Activated CD4-positive, alpha-beta T cell treated with anti-CD3 and anti-CD28 coated beads for 36 hours (primary cell): ENCODE measurements at regions not wholly inside any gene's neighbourhood (a gene's known extent, or its start where the extent isn't known, plus 50 kb on each side); places are given as distances from the start of the nearest gene placed in this dataset.

ENCODE experiments used
- ATAC-seq: fragments of 200-7000 bp; cut with Tn5 transposase; one replicate; pipeline ENCODE4 v1.10.0; 2021; ENCODE audit warnings: mild to moderate bottlenecking, moderate library complexity
- CTCF ChIA-PET: fragments of 350-600 bp; sonication (Branson Sonifier 250); formaldehyde crosslinking; loops from one replicate; lab custom pipeline; 2021; ENCODE audit warnings: antibody characterized with exemption; lab: Charles Lee
- POLR2A ChIA-PET: fragments of 350-600 bp; sonication (Branson Sonifier 250); formaldehyde crosslinking; loops from one replicate; lab custom pipeline; 2021; ENCODE audit warnings: antibody characterized with exemption, inconsistent platforms; lab: Charles Lee
- DNase-seq: peaks from one replicate; pipeline ENCODE4 v3.0.0-alpha.2; 2020
- H3K27ac Mint-ChIP-seq: one replicate; pipeline ENCODE4 v1.8.0; 2021; ENCODE audit warnings: mixed read lengths
- H3K27me3 Mint-ChIP-seq: one replicate; pipeline ENCODE4 v1.8.0; 2021; ENCODE audit warnings: mixed read lengths
- H3K36me3 Mint-ChIP-seq: one replicate; pipeline ENCODE4 v1.8.0; 2021; ENCODE audit warnings: low read depth, mixed read lengths
- H3K4me1 Mint-ChIP-seq: one replicate; pipeline ENCODE4 v1.8.0; 2021; ENCODE audit warnings: mixed read lengths
- H3K4me3 Mint-ChIP-seq: one replicate; pipeline ENCODE4 v1.8.0; 2021; ENCODE audit warnings: mild to moderate bottlenecking, moderate library complexity, mixed read lengths
- H3K9me3 Mint-ChIP-seq: one replicate; pipeline ENCODE4 v1.8.0; 2021; ENCODE audit warnings: low read depth, mixed read lengths
- intact Hi-C, 2 experiments: fragments of 100-400 bp; cut with DNase I in 1 of 2; cut with micrococcal nuclease in 1 of 2; formaldehyde crosslinking; loops; one replicate each; pipeline versions ENCODE4 v1.14.2 to v1.15.1; 2022 to 2024; cut with DNase I, micrococcal nuclease

DNA sequence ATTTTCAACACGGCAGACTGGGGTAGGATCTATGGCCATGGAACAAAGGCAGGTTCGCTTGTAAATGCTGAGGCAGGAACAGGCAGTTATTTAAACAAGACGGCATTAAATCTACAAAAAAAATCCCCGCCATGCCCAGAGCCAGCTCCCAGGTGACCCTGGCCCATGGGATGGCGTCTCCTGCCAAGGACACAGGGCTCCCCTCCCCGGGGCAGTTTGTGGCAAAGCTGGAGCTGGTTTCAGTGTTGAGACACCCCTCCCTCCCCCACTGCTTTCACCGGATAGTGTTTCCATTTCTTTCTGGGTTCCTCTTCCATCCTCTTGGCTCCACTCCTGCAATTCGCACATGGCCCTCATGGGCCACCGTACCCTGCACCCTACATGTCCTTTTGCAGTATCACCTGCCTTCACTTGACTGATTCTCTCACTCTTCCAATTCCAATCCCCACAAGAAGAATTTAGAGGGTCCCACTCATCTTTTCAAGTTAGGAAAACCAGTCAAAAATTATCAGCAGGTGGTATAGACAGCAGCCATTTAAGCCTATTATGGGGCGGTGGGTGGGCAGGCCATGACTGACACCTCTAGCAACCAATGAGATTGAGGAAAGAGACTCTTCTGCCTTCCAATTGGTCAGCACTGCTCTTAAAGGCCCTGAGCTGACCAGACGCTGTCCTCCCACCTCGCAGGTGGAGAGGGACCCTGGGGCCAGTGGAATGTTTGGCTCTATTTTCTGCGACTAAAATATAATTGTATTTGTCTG is 52.0 kb downstream of the OLIG1 start:
- no peaks in the 10 kb centered on the region for H3K36me3 Mint-ChIP-seq
- peak; percentile 13 for DNase-seq
- ChIA-PET CTCF (no interaction called here), POLR2A (no interaction called here)
- no peak overlapping the region for H3K4me3 Mint-ChIP-seq
- H3K27ac Mint-ChIP-seq = no peak overlapping the region
- intact Hi-C loops = loop anchor here (10.0 kb wide), 2 partner anchors 97 to 287 kb away; partner anchors contain the start of gene OLIG2 (in 2 of the 2)
- no peak for ATAC-seq
- H3K9me3 Mint-ChIP-seq = no peaks in the 10 kb centered on the region
- no peaks in the 10 kb centered on the region for H3K27me3 Mint-ChIP-seq
- H3K4me1 Mint-ChIP-seq = peaks cover 9% of the 10 kb centered on the region

DNA sequence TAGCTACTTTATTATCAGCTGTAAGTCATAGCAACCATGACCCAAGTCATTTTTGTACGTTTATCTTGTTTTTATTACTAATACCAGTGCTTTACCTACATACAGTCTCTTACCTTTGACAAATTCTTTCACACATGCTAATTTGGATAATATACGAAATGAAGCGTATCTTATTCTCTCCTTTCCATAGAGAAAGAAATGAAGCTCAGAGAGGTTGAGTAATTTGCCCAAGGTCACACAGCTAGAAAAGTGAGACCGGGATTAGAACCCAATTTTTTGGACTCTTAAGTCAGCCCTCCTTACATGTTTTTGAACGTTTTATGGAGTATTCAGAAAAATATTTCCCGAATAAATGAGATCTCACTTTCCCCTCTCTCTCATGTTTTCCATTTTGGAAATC is 52.6 kb downstream of the OLIG1 start:
- Mint-ChIP-seq H3K9me3 (no peaks in the 10 kb centered on the region), H3K4me1 (peaks cover 9% of the 10 kb centered on the region), H3K27me3 (no peaks in the 10 kb centered on the region), H3K27ac (no peak overlapping the region), H3K4me3 (no peak overlapping the region), H3K36me3 (no peaks in the 10 kb centered on the region)
- no peak for DNase-seq
- intact Hi-C loops = loop anchor here (10.0 kb wide), 2 partner anchors 98 to 288 kb away; partner anchors contain the start of gene OLIG2 (in 2 of the 2)
- CTCF ChIA-PET = no interaction called here
- no peak for ATAC-seq
- POLR2A ChIA-PET = no interaction called here

DNA sequence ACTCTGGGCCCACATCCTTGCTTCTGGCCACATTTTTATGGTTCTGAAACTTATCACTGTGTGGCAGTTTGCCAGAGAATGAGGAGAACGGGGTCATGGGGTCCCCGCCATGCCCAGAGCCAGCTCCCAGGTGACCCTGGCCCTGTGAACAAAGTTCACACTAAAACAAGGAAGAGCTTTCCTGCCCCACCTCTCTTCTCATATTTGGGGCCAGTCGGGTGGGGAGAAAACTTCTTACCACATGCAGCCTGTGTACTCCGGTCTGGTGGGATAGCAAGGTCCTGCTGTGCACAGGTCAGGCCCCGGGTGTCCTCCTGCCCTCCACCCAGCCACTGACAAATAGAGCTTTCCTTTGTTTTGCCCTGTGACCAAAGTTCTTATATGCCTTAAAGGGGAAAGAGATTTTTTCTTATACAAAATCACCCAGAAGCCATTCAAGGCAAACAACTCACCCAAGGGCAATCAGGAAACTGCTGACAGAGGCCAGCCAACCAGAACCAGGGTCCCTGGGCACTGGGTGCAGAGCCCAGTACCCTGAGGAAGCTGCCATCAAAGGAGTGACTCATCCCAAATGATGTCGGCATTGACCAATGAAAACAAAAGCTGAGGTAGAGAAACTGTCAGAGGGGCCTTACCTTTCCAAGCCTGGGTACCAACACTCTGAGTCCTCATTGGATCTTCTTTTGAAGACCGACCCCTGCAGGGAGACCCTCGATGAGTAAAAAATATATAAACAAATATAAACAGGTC is 53.6 kb downstream of the OLIG1 start:
- H3K4me3 Mint-ChIP-seq = no peak overlapping the region
- ChIA-PET CTCF (interaction anchor here (0.6 to 0.9 kb wide), 3 partner anchors 8 to 296 kb away, joined by 3 read pairs; no protein-coding TSS in a partner anchor), POLR2A (no interaction called here)
- no peaks in the 10 kb centered on the region for H3K9me3 Mint-ChIP-seq
- peaks cover 7% of the 10 kb centered on the region for H3K4me1 Mint-ChIP-seq
- no peaks in the 10 kb centered on the region for H3K36me3 Mint-ChIP-seq
- DNase-seq = no peak
- ATAC-seq = peak; percentile 55
- no peak overlapping the region for H3K27ac Mint-ChIP-seq
- intact Hi-C loops = loop anchor here (10.0 kb wide), 2 partner anchors 99 to 289 kb away; partner anchors contain the start of gene OLIG2 (in 2 of the 2)
- H3K27me3 Mint-ChIP-seq = peaks cover 4% of the 10 kb centered on the region

DNA sequence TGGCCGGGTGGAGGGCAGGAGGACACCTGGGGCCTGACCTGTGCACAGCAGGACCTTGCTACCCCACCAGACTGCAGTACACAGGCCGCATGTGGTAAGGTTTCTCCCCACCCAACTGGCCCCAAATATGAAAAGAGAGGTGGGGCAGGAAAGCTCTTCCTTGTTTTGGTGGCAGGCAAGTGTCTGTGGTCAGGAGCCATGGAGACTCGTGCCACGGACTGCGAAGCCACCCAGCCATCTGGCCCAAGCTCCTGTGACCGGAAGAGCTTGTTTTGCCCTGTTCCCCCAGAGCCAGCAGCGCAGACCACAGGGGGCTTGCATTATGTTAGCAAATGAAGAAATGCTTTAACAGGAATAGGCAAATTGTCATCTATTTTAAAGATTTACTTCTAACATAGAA is 54.9 kb downstream of the OLIG1 start:
- H3K36me3 Mint-ChIP-seq = no peaks in the 10 kb centered on the region
- ChIA-PET CTCF (interaction anchor here (1.0 to 1.5 kb wide), 2 partner anchors 9 to 20 kb away, joined by 3 to 5 read pairs; no protein-coding TSS in a partner anchor), POLR2A (interaction anchor here (0.6 kb wide), 1 partner anchor 272 kb away, joined by 3 read pairs; no protein-coding TSS in a partner anchor)
- intact Hi-C loops = loop anchor here (5.0 to 10.0 kb wide), 5 partner anchors 100 to 322 kb away; partner anchors contain the start of gene OLIG2 (in 2 of the 2)
- peaks cover 8% of the 10 kb centered on the region for H3K27me3 Mint-ChIP-seq
- ATAC-seq (no peak), DNase-seq (no peak)
- peaks cover 7% of the 10 kb centered on the region for H3K4me1 Mint-ChIP-seq
- no peaks in the 10 kb centered on the region for H3K9me3 Mint-ChIP-seq
- no peak overlapping the region for H3K4me3 Mint-ChIP-seq
- H3K27ac Mint-ChIP-seq = no peak overlapping the region

DNA sequence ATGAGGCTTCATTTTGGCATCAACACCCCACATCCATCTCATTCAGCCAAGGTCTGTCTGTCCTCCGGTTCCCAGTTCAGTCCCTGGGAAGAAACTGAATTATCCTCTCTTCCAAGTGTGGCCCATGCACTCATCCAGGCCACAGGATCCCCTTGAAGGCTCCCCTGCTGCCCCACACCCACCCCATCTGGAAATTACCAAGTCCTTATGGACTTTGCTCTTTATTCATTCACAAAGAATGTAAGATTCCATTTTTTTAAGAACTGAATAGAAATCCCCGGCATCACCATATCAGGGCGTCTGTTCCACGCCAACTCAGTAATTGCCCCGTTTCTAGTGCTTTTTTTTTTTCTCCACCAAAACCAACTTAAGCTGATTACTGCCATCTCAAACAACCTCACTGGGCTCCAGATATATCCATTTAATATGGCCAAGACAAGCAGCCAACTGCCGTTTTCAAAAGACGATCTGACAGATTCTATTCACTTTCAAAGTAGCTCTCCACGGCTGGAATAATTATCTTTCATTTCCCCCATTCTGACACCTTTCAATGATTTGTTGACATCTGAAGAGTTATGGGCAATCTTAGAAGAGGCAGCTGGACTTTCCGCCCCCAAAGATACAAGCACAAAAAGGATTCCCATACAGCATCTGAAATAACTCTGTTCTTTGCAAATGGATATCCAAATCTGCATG is 55.9 kb downstream of the OLIG1 start:
- peaks cover 8% of the 10 kb centered on the region for H3K27me3 Mint-ChIP-seq
- no peak for DNase-seq
- ChIA-PET POLR2A (no interaction called here), CTCF (interaction anchor here (0.6 to 2.0 kb wide), 7 partner anchors 10 to 132 kb away, joined by 3 to 11 read pairs (median 3); no protein-coding TSS in a partner anchor)
- no peak overlapping the region for H3K4me3 Mint-ChIP-seq
- intact Hi-C loops = loop anchor here (2.0 to 10.0 kb wide), 6 partner anchors 71 to 321 kb away; partner anchors contain the start of gene OLIG2 (in 2 of the 2)
- H3K4me1 Mint-ChIP-seq = peaks cover 7% of the 10 kb centered on the region
- ATAC-seq = no peak
- no peak overlapping the region for H3K27ac Mint-ChIP-seq
- H3K36me3 Mint-ChIP-seq = no peaks in the 10 kb centered on the region
- H3K9me3 Mint-ChIP-seq = no peaks in the 10 kb centered on the region

DNA sequence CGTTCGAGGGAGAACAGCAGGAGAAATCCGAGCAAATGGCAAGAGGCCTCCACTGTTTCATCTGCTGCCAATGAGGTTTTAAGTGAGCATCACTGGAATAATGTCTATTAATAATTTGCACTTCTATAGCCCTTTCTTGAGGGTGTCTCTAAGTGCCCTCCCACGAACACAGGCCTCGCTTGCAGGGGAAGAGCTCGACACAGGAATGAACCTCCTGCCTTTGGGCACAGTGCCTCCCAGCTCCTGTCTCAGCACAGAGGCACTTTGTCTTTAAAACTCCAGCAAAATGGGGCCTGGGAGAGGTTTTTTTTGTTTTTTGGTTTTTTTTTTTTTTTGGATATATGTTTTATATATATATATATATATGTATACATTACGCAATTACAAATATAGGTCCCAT is 56.6 kb downstream of the OLIG1 start:
- CTCF ChIA-PET = interaction anchor here (0.6 to 2.4 kb wide), 14 partner anchors 10 to 517 kb away, joined by 3 to 16 read pairs (median 4); no protein-coding TSS in a partner anchor
- no peak for DNase-seq
- intact Hi-C loops = loop anchor here (2.0 to 10.0 kb wide), 6 partner anchors 70 to 321 kb away; partner anchors contain the start of gene OLIG2 (in 2 of the 2)
- Mint-ChIP-seq H3K4me3 (no peak overlapping the region), H3K9me3 (no peaks in the 10 kb centered on the region), H3K27me3 (peaks cover 8% of the 10 kb centered on the region), H3K4me1 (peaks cover 7% of the 10 kb centered on the region), H3K36me3 (no peaks in the 10 kb centered on the region), H3K27ac (no peak overlapping the region)
- POLR2A ChIA-PET = no interaction called here
- ATAC-seq = no peak

DNA sequence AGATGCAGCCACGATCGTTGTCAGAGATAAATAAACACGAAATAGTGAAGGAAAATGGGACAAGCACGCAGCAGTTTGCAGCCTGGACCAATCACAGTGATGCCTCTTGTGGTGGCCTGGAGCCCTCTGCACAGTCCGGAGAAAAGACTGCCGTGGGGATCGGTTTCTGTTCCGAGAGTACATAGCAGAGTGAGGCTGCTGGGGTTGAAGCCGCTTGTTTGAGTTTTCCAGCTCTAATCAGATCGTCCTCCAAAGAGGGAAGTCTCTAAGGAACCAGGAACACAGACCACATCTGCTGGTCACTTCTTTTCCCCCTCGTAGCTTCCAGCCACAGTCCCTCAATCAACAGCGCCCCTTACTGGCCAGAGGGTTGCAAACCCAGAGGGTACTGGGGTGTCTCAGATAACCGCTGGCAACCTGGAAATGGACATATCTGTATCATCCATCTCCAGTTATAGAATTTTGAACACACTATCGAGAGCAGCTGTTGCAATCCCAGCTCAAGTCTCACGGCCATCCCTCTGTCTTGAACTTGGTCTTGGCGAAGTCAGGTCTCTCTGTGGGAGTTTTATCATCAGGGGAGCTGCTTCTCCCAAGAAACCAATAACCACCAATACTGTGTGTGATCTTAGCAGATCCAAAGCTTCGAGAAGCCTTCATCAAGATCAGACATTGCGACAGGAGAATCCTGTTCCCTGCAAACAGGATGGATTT is 57.4 kb downstream of the OLIG1 start:
- H3K27me3 Mint-ChIP-seq = peaks cover 8% of the 10 kb centered on the region
- no peak overlapping the region for H3K27ac Mint-ChIP-seq
- ATAC-seq (peak; percentile 90), DNase-seq (peak; percentile 83)
- H3K4me3 Mint-ChIP-seq = peak overlapping the region; percentile 52
- H3K9me3 Mint-ChIP-seq = no peaks in the 10 kb centered on the region
- CTCF ChIA-PET = interaction anchor here (0.5 to 2.4 kb wide), 25 partner anchors 11 to 838 kb away, joined by 3 to 16 read pairs (median 4); no protein-coding TSS in a partner anchor
- POLR2A ChIA-PET = no interaction called here
- no peaks in the 10 kb centered on the region for H3K36me3 Mint-ChIP-seq
- intact Hi-C loops = loop anchor here (1.0 to 10.0 kb wide), 9 partner anchors 69 to 320 kb away; partner anchors contain the start of gene OLIG2 (in 2 of the 2)
- peaks cover 7% of the 10 kb centered on the region for H3K4me1 Mint-ChIP-seq

DNA sequence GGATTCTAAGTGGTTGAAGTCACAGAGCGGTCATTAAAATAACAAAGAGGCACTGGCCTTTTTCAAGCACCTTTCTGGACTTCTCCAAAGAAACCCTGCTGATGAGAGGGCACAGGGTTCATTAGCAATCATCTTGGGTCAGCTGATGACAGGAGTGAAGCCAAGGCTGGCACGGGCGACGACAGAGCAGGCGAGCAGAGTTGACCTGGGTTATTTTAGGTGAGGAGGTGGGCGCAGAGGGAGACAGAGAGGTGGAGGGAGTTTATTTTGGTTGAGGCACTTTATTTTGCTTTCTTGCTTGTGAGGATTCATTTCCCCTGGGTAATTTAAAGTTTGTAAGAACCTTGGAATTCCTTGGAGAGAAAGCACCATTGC is 57.9 kb downstream of the OLIG1 start:
- intact Hi-C loops = loop anchor here (1.0 to 10.0 kb wide), 9 partner anchors 69 to 319 kb away; partner anchors contain the start of gene OLIG2 (in 2 of the 2)

DNA sequence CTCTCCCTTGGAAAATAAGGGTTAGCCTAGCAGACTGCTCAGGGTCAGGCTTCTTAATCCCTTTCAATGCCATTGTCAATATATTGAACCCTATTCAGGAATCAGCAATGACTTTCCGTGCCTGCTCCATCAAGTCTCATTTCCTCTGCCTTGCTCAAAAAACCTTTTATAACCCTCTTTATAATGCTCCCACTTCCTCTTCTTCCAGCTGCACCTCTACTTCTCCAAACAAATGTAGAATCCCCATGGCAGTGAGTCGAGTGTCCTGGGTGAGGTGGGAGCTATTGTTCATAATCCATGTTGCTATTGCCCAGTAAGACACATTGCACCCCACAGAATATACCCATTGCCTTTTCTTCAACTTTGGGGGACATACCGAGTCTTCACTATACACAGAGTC is 58.6 kb downstream of the OLIG1 start:
- ChIA-PET POLR2A (no interaction called here), CTCF (interaction anchor here (0.5 to 2.4 kb wide), 5 partner anchors 57 to 659 kb away, joined by 3 to 7 read pairs (median 4); no protein-coding TSS in a partner anchor)
- Mint-ChIP-seq H3K36me3 (no peaks in the 10 kb centered on the region), H3K4me3 (no peak overlapping the region), H3K27ac (no peak overlapping the region), H3K9me3 (no peaks in the 10 kb centered on the region), H3K27me3 (peaks cover 8% of the 10 kb centered on the region), H3K4me1 (peaks cover 7% of the 10 kb centered on the region)
- intact Hi-C loops = loop anchor here (5.0 to 10.0 kb wide), 5 partner anchors 104 to 319 kb away; partner anchors contain the start of gene OLIG2 (in 2 of the 2)
- no peak for DNase-seq
- ATAC-seq = no peak

More for the DNA sequence above, 57.9 kb downstream of the OLIG1 start:
- no peak overlapping the region for H3K4me3 Mint-ChIP-seq
- ChIA-PET POLR2A (no interaction called here), CTCF (interaction anchor here (0.5 to 2.4 kb wide), 22 partner anchors 12 to 837 kb away, joined by 3 to 16 read pairs (median 4); no protein-coding TSS in a partner anchor)
- H3K4me1 Mint-ChIP-seq = peaks cover 7% of the 10 kb centered on the region
- no peaks in the 10 kb centered on the region for H3K9me3 Mint-ChIP-seq
- H3K27ac Mint-ChIP-seq = no peak overlapping the region
- peaks cover 8% of the 10 kb centered on the region for H3K27me3 Mint-ChIP-seq
- ATAC-seq (no peak), DNase-seq (no peak)
- no peaks in the 10 kb centered on the region for H3K36me3 Mint-ChIP-seq

DNA sequence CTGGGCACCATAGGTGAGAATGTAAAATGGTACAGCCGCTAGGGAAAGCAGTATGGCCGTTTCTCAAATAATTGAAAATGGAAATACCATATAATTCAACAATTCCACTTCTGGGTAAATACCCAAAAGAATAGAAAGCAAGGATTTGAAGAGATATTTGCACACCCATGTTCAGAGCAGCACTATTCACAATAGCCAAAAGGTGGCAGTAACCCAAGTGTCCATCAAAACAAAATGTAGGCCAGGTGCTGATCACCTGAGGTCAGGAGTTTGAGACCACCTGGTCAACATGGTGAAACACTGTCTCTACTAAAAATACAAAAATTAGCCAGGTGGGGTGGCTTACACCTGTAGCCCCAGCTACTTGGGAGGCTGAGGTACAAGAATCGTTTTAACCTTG is 62.1 kb downstream of the OLIG1 start:
- H3K4me3 Mint-ChIP-seq = no peak overlapping the region
- H3K9me3 Mint-ChIP-seq = no peaks in the 10 kb centered on the region
- H3K27ac Mint-ChIP-seq = no peak overlapping the region
- ChIA-PET CTCF (interaction anchor here (0.6 to 1.3 kb wide), 4 partner anchors 8 to 65 kb away, joined by 3 to 5 read pairs (median 4); no protein-coding TSS in a partner anchor), POLR2A (no interaction called here)
- peaks cover 6% of the 10 kb centered on the region for H3K4me1 Mint-ChIP-seq
- H3K36me3 Mint-ChIP-seq = no peaks in the 10 kb centered on the region
- ATAC-seq (no peak), DNase-seq (no peak)
- intact Hi-C loops = loop anchor here (2.0 to 5.0 kb wide), 3 partner anchors 65 to 315 kb away; no protein-coding TSS in a partner anchor
- H3K27me3 Mint-ChIP-seq = peaks cover 8% of the 10 kb centered on the region
